GM12801 (cell line): ENCODE measurements at regions not wholly inside any gene's neighbourhood (a gene's known extent, or its start where the extent isn't known, plus 50 kb on each side); places are given as distances from the start of the nearest gene placed in this dataset.

Source experiments
- TF ChIP-seq, protein P1 (sequence below): IDR thresholded peaks from one replicate; pipeline ENCODE4 v1.5.1; 2011; ENCODE audit warnings: control low read depth; ENCODE audit not compliant: insufficient read length; ENCODE audit errors: extremely low read depth

DNA sequence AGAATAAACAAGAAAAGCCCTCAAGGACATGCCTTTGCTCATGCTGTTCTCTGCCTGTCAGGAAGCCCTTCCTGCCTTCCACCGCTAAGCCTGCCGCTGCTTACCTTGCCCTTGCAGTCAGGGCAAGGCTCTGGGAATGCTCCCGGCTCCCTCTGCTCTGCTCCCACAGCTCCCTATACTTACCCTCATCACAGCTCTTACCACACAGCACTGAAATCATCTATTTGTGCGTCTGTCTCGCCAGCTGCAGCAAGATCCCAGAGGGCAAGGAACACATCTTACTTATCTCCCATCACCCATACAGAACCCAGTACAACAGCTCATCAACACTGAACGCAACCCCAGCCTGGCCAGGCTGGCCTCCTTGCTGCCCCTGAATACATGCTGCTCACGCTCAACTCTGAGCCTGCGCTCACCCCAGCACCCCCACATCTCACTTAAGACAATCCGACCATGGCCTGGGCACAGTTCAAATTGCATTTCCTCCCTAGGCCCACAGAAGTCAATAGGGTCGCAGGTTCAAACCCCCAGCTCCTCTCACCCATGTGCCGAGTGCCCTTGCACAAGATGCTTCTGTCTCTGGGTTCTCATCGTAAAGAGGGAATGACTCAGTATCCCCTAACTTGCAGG is 161.8 kb downstream of the IGLL1 start:
- TF ChIP-seq, protein P1, sequence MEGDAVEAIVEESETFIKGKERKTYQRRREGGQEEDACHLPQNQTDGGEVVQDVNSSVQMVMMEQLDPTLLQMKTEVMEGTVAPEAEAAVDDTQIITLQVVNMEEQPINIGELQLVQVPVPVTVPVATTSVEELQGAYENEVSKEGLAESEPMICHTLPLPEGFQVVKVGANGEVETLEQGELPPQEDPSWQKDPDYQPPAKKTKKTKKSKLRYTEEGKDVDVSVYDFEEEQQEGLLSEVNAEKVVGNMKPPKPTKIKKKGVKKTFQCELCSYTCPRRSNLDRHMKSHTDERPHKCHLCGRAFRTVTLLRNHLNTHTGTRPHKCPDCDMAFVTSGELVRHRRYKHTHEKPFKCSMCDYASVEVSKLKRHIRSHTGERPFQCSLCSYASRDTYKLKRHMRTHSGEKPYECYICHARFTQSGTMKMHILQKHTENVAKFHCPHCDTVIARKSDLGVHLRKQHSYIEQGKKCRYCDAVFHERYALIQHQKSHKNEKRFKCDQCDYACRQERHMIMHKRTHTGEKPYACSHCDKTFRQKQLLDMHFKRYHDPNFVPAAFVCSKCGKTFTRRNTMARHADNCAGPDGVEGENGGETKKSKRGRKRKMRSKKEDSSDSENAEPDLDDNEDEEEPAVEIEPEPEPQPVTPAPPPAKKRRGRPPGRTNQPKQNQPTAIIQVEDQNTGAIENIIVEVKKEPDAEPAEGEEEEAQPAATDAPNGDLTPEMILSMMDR = no peak

DNA sequence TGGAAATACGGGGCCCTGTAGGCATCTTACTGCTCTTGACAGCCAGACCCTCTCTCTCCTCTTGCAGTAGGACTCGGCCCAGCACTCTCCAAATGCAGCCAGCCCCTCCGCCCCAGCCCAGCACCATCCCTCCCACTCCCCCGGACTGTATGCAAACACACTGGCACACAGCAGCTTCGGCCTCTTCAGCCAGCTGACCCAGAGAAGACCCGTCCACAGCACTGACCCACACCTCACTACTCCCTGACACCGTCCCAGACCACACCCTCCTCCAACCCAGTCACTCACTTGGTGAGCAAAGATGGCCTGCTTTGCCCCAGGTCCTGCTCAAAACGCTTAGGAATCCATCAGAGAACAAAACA is 164.6 kb downstream of the IGLL1 start:
- TF ChIP-seq, protein P1 = no peak

DNA sequence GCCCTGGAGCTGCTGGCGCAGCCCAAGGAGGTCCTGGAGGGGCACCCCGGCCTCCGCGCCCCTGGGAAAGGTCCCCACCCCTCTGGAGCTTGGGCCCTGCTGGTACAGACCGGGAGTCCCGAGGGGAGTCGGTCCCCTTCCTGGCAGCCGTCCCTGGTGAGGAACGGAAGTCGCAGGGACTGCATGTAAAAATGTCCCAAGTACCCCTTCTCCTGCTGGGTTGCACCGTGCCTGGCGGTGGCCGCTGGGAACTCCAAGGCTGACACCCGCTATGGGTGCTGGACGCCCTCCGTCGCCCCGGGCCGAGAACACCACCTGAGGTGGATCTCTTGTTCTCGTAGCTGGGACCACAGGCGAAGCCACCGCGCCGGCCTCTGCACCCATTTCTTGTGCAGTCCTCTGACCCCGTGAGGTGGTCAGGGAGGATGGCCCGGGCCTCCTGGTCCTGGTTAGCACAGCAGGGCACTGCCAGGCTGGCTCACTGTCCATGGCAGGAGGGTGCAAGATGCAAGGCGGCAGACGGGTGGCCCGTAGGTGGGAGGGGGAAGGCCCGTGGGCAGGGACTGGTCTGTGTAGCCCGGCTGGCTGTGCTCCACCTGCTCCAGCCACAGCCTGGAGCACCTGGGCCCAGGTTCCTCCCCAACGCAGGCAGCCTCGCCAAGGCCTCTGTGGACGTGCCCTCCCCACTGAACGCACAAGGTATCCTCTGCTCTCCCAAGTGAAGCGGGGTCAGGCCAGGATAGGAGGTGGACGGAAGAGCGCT is 165.2 kb downstream of the IGLL1 start:
- TF ChIP-seq, protein P1 = no peak

DNA sequence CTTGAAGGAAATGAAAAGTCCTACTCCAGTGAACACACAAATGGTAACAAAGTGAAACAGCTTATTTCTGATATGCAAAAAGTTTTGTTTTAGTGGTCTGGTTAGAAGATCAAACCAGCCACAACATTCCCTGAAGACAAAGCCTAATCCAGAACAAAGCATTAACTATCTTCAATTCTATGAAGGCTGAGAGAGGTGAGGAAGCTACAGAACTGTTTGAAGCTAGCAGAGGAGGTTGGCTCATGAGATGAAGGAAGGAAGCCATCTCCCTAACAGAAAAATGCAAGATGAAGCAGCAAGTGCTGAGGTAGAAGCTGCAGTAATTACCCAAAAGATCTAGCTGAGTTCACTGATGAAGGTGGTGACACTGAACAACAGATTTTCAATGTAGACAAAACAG is 168.4 kb downstream of the IGLL1 start:
- TF ChIP-seq, protein P1 = no peak

DNA sequence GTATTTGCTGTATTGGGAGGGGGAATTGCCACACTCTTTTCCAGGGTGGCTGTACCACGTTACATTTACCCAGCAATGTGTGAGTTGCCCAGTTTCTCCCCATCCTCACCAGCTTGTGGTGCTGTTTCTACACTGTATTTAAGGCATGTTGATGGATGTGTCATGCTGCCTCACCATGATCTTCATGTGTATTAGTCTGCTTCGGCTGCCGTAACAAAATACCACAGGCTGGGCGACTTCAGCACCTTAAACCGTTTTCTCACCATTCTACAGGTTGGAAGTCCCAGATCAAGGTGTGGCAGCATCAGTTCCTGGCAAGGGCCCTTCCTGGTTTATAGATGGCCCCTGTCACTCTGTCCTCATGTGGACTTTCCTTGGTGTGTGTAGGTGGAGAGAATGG is 169.7 kb downstream of the IGLL1 start:
- TF ChIP-seq, protein P1 = no peak

DNA sequence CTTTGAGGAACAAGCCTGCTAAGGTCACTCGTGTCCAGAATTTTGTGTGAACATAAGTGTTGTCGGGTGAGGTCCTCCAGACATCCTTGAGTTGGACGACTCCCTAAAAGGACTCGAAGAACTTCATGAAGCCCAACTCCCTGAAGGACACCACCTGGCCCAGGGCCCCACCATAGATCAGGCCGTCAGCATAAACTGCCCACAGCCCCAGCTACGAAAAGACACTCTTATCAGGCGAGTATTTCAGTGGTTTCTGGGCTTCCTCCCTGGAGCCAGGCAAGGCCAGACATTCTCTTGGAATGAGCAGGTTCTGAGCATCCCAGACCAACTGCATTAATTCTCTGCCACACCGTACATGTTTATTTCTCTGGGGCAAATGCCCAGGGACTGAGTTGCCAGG is 170.1 kb downstream of the IGLL1 start:
- TF ChIP-seq, protein P1 = no peak

DNA sequence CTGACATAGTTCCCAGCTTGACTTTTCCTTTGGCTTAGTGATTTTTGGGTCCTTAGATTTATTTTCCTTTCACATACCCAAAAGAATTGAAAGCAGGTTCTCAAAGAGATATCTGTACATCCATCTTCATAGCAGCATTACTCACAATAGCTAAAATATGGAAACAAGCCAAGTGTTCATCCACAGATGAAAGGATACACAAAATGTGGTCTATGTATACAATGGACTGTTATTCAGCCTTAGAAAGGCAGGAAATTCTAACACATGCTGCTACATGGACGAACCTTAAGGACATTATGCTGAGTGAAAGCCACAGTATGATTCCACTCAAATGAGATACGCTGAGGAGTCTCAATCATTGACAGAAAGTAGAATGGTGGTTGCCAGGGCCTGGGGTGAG is 171.8 kb downstream of the IGLL1 start:
- TF ChIP-seq, protein P1 = no peak
